HepG2 (cell line): ENCODE measurements at regions not wholly inside any gene's neighbourhood (a gene's known extent, or its start where the extent isn't known, plus 50 kb on each side); places are given as distances from the start of the nearest gene placed in this dataset.
A peak's percentile ranks its signal among the peaks of the same experiment; 100 is the strongest.

ENCODE experiments used
- ATAC-seq: fragments of 200-7000 bp; cut with Tn5 transposase; 3 replicates; pipeline ENCODE4 v1.9.1; 2020; ENCODE audit warnings: mild to moderate bottlenecking, moderate library complexity
- BruUV-seq: library from RNA; stranded (reverse); fragments of 400-500 nt; replicated peaks from 2 replicates; lab custom pipeline; 2021; lab: Mats Ljungman, UMichigan
- CTCF ChIA-PET: fragments of 300-600 bp; formaldehyde crosslinking; extraction: SDS; loops from one replicate; lab custom pipeline; 2021; ENCODE audit warnings: low total read pairs, inconsistent platforms, low intra/inter-chr PET ratio; lab: Yijun Ruan, JAX
- POLR2A ChIA-PET: fragments of 350-600 bp; sonication (Branson Sonifier 250); formaldehyde crosslinking; loops from one replicate; lab custom pipeline; 2020; ENCODE audit warnings: antibody characterized with exemption, inconsistent platforms; lab: Yijun Ruan, JAX
- DNase-seq: peaks from one replicate; pipeline ENCODE4 v3.0.0-alpha.2; 2015; ENCODE audit warnings: low spot score
- FAIRE-seq: peaks from 3 replicates; lab custom pipeline; 2011; peaks lifted over from hg19 to GRCh38; lab: Jason Lieb, UNC
- H2AFZ ChIP-seq: one replicate; pipeline ENCODE4 v1.6.1; 2011; ENCODE audit warnings: low read length, inconsistent platforms
- H3K27ac ChIP-seq: fragments of 300-600 bp; 3 replicates; pipeline ENCODE4 v1.8.0; 2011; ENCODE audit warnings: mixed run types, mild to moderate bottlenecking, mixed read lengths, low read length, inconsistent platforms; ENCODE audit not compliant: insufficient read depth; ENCODE audit errors: extremely low read length
- H3K27me3 ChIP-seq, 2 experiments: fragments of 200-600 bp in 1 of 2; 2 replicates in 1 of 2; 3 replicates in 1 of 2; pipeline versions ENCODE4 v1.6.0 to v1.8.0; 2011; ENCODE audit warnings: low read length in 2 of 2, mild to moderate bottlenecking in 2 of 2, moderate library complexity in 2 of 2, inconsistent platforms in 1 of 2; ENCODE audit not compliant: insufficient read depth in 2 of 2, control insufficient read depth in 1 of 2
- H3K36me3 ChIP-seq, 2 experiments: fragments of 200-600 bp in 1 of 2; replicated peaks in 1 of 2; 2 replicates in 1 of 2; 3 replicates in 1 of 2; pipeline versions ENCODE4 v1.5.1 to v1.8.0; 2011; ENCODE audit warnings: low read length in 2 of 2, inconsistent platforms in 1 of 2; ENCODE audit not compliant: insufficient read depth in 2 of 2, control insufficient read depth in 1 of 2
- H3K4me1 ChIP-seq: 2 replicates; pipeline ENCODE4 v1.5.1; 2012; ENCODE audit warnings: low read length, inconsistent platforms; ENCODE audit not compliant: insufficient read depth
- H3K4me2 ChIP-seq: 2 replicates; pipeline ENCODE4 v1.6.0; 2011; ENCODE audit warnings: low read depth, low read length, inconsistent platforms
- H3K4me3 ChIP-seq, 3 experiments: fragments of 200-600 bp in 1 of 3; sonication (generic), shearing (Covaris generic) in 1 of 3; replicated peaks in 1 of 3; 2 replicates each; pipeline ENCODE4 v1.5.1; 2011 to 2016; ENCODE audit warnings: low read length in 3 of 3, inconsistent platforms in 2 of 3, low read depth in 2 of 3, mild to moderate bottlenecking in 2 of 3, control low read depth in 1 of 3, mixed read lengths in 1 of 3; ENCODE audit not compliant: insufficient read depth in 1 of 3
- H3K79me2 ChIP-seq: one replicate; pipeline ENCODE4 v1.6.1; 2011; ENCODE audit warnings: low read length, inconsistent platforms; ENCODE audit not compliant: insufficient read depth
- H3K9ac ChIP-seq: 2 replicates; pipeline ENCODE4 v1.6.0; 2011; ENCODE audit warnings: mild to moderate bottlenecking, low read depth, low read length, inconsistent platforms; ENCODE audit not compliant: insufficient read depth
- H3K9me3 ChIP-seq: 2 replicates; pipeline ENCODE4 v1.5.1; 2012; ENCODE audit warnings: mild to moderate bottlenecking, low read length
- H4K20me1 ChIP-seq: 2 replicates; pipeline ENCODE4 v1.6.0; 2011; ENCODE audit warnings: inconsistent platforms, mild to moderate bottlenecking, low read length, moderate library complexity; ENCODE audit not compliant: insufficient read depth
- AGO1 ChIP-seq: fragments of 200-400 bp; formaldehyde crosslinking; IDR thresholded peaks from 2 replicates; pipeline ENCODE4 v1.6.1; 2017; ENCODE audit warnings: mild to moderate bottlenecking, low read depth, low read length, moderate library complexity; ENCODE audit not compliant: poor library complexity, severe bottlenecking
- AHR ChIP-seq: IDR thresholded peaks from 2 replicates; pipeline ENCODE4 v1.6.1; 2018; ENCODE audit warnings: missing genetic modification reagents, missing compliant biosample characterization
- MTF1 ChIP-seq: sonication (generic); formaldehyde crosslinking; IDR thresholded peaks from 2 replicates; pipeline ENCODE4 v1.5.0; 2020; ENCODE audit warnings: missing genetic modification reagents
- RBFOX2 ChIP-seq: fragments of 200-400 bp; formaldehyde crosslinking; IDR thresholded peaks from 2 replicates; pipeline ENCODE4 v1.6.1; 2017; ENCODE audit warnings: low read depth, mild to moderate bottlenecking, low read length
- STAG1 ChIP-seq: sonication (generic); formaldehyde crosslinking; IDR thresholded peaks from 2 replicates; pipeline ENCODE4 v1.4.0; 2020; ENCODE audit warnings: missing genetic modification reagents
- ZNF317 ChIP-seq: sonication (generic); formaldehyde crosslinking; IDR thresholded peaks from 2 replicates; pipeline ENCODE4 v1.5.0; 2020; ENCODE audit warnings: mild to moderate bottlenecking, missing genetic modification reagents
- WGBS: methylation state at CpG from one replicate; pipeline ENCODE4 v1.1.6; 2017; ENCODE audit warnings: low lambda C conversion rate; 5-methylcytosine and 5-hydroxymethylcytosine counted together
- in situ Hi-C: cut with HindIII; loops from 2 replicates; pipeline ENCODE4 v1.10.0; 2017; ENCODE audit warnings: low pct_unique_long_range_greater_than_20kb; ENCODE audit not compliant: extremely low pct_ligation_motif_present
- intact Hi-C: fragments of 100-400 bp; cut with micrococcal nuclease; formaldehyde crosslinking; loops from one replicate; pipeline ENCODE4 v1.10.0; 2022; ENCODE audit not compliant: unreplicated experiment
- TF ChIP-seq, protein P1 (sequence below): sonication (generic); formaldehyde crosslinking; IDR thresholded peaks from 2 replicates; pipeline ENCODE4 v1.5.0; 2020; ENCODE audit warnings: mild to moderate bottlenecking, missing genetic modification reagents

DNA sequence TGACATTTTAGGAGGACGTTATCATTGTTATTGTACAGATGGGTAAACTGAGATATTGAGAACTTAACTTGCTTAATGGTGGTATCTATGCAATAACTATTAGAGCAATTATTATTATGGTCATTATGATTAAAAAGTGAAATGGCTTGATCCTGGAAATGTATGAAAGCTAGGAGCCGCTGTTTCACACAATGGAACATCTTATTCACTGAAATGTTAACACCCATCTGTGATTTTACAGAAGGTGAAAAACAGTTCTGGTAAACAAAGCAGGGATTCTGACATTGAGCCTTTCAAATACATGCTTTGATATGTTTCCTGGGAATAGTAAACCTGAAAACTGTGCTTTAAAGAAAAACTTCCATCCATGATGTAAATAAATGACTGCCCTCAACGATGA, 261.4 kb downstream of the BTG1 start:
- peak; percentile 13; the same call in 1 of the 2 replicates for TF ChIP-seq STAG1
- no peak for TF ChIP-seq ZNF317 (CRISPR knock-in tag)
- Histone ChIP-seq H3K4me2 (no peak overlapping the region), H3K9ac (no peak overlapping the region), H2AFZ (no peak overlapping the region), H3K79me2 (no peaks in the 10 kb centered on the region), H3K4me1 (no peaks in the 10 kb centered on the region), H3K27ac (no peak overlapping the region), H3K4me3 (no peak overlapping the region), H3K9me3 (no peaks in the 10 kb centered on the region), H4K20me1 (no peaks in the 10 kb centered on the region), H3K27me3 (no peaks in the 10 kb centered on the region), H3K36me3 (no peaks in the 10 kb centered on the region)
- ChIA-PET CTCF (no interaction called here), POLR2A (no interaction called here)
- intact Hi-C loops: no loop called here
- WGBS: 58% methylated on average over 3 of the region's 3 CpGs
- DNase-seq (no peak), FAIRE-seq (no peak), ATAC-seq (no peak)
- no TSS peak for BruUV-seq
- in situ Hi-C loops: no loop called here

DNA sequence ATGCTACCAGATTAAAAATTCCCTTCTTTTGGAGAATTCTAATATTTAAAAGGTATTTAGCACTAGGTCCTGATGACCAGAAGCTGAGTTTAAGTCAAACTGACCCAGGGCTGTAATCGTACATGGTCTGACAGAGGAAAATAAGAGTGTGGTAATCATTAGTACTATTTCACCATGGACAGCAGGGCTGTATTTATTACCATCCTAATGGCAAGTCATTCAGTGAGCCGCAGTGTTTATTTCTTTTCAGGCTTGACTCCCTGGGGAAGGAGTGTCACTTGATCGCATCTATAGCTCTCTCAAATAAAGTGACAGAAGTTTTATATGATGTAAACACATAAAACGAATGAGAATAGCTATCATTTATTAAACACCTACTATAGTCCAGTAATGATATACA, 261.8 kb downstream of the BTG1 start:
- H3K9me3 ChIP-seq: no peaks in the 10 kb centered on the region
- CTCF ChIA-PET: no interaction called here

More for the DNA sequence above, 261.8 kb downstream of the BTG1 start:
- no peak overlapping the region for H3K9ac ChIP-seq
- H3K4me1 ChIP-seq: no peaks in the 10 kb centered on the region
- H4K20me1 ChIP-seq: no peaks in the 10 kb centered on the region
- FAIRE-seq (no peak), ATAC-seq (no peak), DNase-seq (no peak)
- no peak overlapping the region for H2AFZ ChIP-seq
- 32% methylated on average over 4 of the region's 4 CpGs for WGBS
- H3K36me3 ChIP-seq: no peaks in the 10 kb centered on the region
- in situ Hi-C loops: no loop called here
- H3K4me2 ChIP-seq: no peak overlapping the region
- no TSS peak for BruUV-seq
- TF ChIP-seq, protein P1, sequence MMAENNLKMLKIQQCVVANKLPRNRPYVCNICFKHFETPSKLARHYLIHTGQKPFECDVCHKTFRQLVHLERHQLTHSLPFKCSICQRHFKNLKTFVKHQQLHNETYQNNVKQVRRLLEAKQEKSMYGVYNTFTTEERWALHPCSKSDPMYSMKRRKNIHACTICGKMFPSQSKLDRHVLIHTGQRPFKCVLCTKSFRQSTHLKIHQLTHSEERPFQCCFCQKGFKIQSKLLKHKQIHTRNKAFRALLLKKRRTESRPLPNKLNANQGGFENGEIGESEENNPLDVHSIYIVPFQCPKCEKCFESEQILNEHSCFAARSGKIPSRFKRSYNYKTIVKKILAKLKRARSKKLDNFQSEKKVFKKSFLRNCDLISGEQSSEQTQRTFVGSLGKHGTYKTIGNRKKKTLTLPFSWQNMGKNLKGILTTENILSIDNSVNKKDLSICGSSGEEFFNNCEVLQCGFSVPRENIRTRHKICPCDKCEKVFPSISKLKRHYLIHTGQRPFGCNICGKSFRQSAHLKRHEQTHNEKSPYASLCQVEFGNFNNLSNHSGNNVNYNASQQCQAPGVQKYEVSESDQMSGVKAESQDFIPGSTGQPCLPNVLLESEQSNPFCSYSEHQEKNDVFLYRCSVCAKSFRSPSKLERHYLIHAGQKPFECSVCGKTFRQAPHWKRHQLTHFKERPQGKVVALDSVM (CRISPR knock-in tag): no peak
- TF ChIP-seq AGO1 (no peak), RBFOX2 (no peak), MTF1 (CRISPR knock-in tag) (no peak), AHR (CRISPR knock-in tag) (no peak)
- H3K4me3 ChIP-seq: no peak overlapping the region
- intact Hi-C loops: no loop called here
- H3K27ac ChIP-seq: no peak overlapping the region
- H3K27me3 ChIP-seq: no peaks in the 10 kb centered on the region
- no peaks in the 10 kb centered on the region for H3K79me2 ChIP-seq
- POLR2A ChIA-PET: no interaction called here
